ENCODE measurements at regions not wholly inside any gene's neighbourhood (a gene's known extent, or its start where the extent isn't known, plus 50 kb on each side); places are given as distances from the start of the nearest gene placed in this dataset.

DNA sequence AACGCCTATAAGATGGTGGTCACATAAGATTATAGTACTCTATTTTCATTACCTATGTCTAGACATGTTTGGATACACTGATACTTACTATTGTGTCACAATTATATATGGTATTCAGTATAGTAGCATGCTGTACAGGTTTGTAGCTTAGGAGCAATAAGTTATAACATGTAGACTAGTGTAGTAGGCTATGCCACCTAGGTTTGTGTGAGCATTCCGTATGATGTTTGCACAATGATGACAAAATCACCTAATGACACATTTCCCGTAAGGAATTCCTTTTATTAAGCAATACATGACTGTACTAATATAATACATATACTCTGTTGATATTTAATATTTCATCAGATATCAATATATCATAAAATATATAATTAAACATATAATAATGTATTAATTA, 540.7 kb downstream of the BMP2 start:
- TF ChIP-seq, protein P1, sequence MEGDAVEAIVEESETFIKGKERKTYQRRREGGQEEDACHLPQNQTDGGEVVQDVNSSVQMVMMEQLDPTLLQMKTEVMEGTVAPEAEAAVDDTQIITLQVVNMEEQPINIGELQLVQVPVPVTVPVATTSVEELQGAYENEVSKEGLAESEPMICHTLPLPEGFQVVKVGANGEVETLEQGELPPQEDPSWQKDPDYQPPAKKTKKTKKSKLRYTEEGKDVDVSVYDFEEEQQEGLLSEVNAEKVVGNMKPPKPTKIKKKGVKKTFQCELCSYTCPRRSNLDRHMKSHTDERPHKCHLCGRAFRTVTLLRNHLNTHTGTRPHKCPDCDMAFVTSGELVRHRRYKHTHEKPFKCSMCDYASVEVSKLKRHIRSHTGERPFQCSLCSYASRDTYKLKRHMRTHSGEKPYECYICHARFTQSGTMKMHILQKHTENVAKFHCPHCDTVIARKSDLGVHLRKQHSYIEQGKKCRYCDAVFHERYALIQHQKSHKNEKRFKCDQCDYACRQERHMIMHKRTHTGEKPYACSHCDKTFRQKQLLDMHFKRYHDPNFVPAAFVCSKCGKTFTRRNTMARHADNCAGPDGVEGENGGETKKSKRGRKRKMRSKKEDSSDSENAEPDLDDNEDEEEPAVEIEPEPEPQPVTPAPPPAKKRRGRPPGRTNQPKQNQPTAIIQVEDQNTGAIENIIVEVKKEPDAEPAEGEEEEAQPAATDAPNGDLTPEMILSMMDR (IDR thresholded peaks at IDR 0.05) = no peak
- TF ChIP-seq POLR2A (IDR thresholded peaks at IDR 0.05) (no peak), EP300 (IDR thresholded peaks at IDR 0.05) (no peak)

Data from tibial nerve (tissue), 4 donors.